ENCODE measurements at regions not wholly inside any gene's neighbourhood (a gene's known extent, or its start where the extent isn't known, plus 50 kb on each side); places are given as distances from the start of the nearest gene placed in this dataset.

DNA sequence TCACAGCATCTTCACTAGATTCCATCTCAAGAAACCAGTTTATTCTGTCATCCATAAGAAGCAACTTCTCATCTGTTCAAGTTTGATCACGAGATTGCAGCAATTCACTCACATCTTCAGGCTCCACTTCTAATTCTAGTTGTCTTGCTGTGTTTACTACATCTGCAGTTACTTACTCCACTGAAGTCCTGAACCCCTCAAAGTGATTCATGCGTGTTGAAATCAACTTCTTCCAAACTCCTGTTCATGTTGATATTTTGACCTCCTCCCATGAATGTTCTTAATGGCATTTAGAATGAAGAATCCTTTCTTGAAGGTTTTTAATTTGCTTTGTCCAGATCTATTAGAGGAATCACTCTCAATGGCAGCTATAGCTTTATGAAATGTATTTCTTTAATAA, 287.6 kb upstream of the TBL1XR1 start:
- no peak for TF ChIP-seq ZNF565 (CRISPR knock-in tag; conservative IDR thresholded peaks at IDR 0.05; ENCODE audit: low read depth)
- no peak for TF ChIP-seq ARNTL (CRISPR knock-in tag; IDR thresholded peaks at IDR 0.05; ENCODE audit: borderline replicate concordance, low read depth)
- no peak for TF ChIP-seq TSHZ2 (CRISPR knock-in tag; IDR thresholded peaks at IDR 0.05)
- TF ChIP-seq OSR1 (CRISPR knock-in tag; IDR thresholded peaks at IDR 0.05), result no peak
- TF ChIP-seq PATZ1 (CRISPR knock-in tag; IDR thresholded peaks at IDR 0.05; ENCODE audit: borderline replicate concordance), result no peak
- no peak for TF ChIP-seq CSRNP3 (CRISPR knock-in tag; IDR thresholded peaks at IDR 0.05)
- no peak for TF ChIP-seq ZFP30 (CRISPR knock-in tag; IDR thresholded peaks at IDR 0.05)
- no peak for TF ChIP-seq ESRRG (CRISPR knock-in tag; IDR thresholded peaks at IDR 0.05)
- TF ChIP-seq, protein P1, sequence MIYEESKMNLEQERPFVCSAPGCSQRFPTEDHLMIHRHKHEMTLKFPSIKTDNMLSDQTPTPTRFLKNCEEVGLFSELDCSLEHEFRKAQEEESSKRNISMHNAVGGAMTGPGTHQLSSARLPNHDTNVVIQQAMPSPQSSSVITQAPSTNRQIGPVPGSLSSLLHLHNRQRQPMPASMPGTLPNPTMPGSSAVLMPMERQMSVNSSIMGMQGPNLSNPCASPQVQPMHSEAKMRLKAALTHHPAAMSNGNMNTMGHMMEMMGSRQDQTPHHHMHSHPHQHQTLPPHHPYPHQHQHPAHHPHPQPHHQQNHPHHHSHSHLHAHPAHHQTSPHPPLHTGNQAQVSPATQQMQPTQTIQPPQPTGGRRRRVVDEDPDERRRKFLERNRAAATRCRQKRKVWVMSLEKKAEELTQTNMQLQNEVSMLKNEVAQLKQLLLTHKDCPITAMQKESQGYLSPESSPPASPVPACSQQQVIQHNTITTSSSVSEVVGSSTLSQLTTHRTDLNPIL (CRISPR knock-in tag; IDR thresholded peaks at IDR 0.05; ENCODE audit: low read depth), result no peak
- no peak for TF ChIP-seq ZNF70 (CRISPR knock-in tag; IDR thresholded peaks at IDR 0.05)
- no peak for TF ChIP-seq POU6F1 (CRISPR knock-in tag; IDR thresholded peaks at IDR 0.05; ENCODE audit: borderline replicate concordance, low read depth)

Data from SK-N-SH treated with all-trans-retinoic acid at 6 μM for 48 hours (cell line).